ENCODE measurements at regions not wholly inside any gene's neighbourhood (a gene's known extent, or its start where the extent isn't known, plus 50 kb on each side); places are given as distances from the start of the nearest gene placed in this dataset.

DNA sequence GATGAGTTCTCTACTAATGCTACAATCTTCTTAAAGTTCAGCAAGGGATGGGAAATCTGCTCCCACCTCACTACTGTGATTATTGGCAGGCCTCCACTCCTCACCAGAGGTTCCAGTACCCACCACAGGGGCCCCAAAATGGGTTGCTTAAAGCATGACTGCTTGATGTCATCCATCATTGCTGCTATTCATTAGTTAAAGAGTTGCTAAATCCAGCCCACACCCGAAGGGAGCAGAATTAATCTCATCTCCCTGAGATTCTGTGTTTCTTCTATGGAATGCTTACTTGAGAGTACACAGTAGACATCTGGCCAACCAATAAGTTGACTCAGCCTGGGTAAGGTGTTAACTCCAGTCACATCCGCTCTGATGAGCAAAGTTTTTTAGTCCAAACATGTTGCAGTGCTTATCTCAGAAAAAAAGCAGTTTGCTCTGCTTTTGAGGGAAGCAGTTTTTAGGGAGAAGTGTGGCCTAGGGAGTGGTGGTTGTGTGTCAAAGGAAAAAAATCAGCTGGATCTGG, 690.2 kb upstream of the POU3F3 start:
- TF ChIP-seq, protein P1, sequence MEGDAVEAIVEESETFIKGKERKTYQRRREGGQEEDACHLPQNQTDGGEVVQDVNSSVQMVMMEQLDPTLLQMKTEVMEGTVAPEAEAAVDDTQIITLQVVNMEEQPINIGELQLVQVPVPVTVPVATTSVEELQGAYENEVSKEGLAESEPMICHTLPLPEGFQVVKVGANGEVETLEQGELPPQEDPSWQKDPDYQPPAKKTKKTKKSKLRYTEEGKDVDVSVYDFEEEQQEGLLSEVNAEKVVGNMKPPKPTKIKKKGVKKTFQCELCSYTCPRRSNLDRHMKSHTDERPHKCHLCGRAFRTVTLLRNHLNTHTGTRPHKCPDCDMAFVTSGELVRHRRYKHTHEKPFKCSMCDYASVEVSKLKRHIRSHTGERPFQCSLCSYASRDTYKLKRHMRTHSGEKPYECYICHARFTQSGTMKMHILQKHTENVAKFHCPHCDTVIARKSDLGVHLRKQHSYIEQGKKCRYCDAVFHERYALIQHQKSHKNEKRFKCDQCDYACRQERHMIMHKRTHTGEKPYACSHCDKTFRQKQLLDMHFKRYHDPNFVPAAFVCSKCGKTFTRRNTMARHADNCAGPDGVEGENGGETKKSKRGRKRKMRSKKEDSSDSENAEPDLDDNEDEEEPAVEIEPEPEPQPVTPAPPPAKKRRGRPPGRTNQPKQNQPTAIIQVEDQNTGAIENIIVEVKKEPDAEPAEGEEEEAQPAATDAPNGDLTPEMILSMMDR (conservative IDR thresholded peaks at IDR 0.05 in 1 of 2, IDR thresholded peaks at IDR 0.05 in 1 of 2; ENCODE audit: extremely low read depth in 1 of 2, insufficient read depth in 1 of 2, low read depth in 1 of 2, low read length in 2 of 2) = no peak
- TF ChIP-seq EZH2 (IDR thresholded peaks at IDR 0.05; ENCODE audit: borderline replicate concordance, low read length) = no peak

All from mammary epithelial cell (primary cell).